HG03342 (cell line): ENCODE measurements at regions not wholly inside any gene's neighbourhood (a gene's known extent, or its start where the extent isn't known, plus 50 kb on each side); places are given as distances from the start of the nearest gene placed in this dataset.
"Not testable (repeated sequence)": the region's sequence is repeated elsewhere in the genome, so short reads cannot be mapped to it uniquely, and the experiment has no call there.

Source experiments
- ATAC-seq: cut with Tn5 transposase; IDR thresholded peaks from one replicate; pipeline ENCODE4 v1.9.1; 2021; ENCODE audit warnings: mild to moderate bottlenecking, moderate library complexity; ENCODE audit not compliant: unreplicated experiment

DNA sequence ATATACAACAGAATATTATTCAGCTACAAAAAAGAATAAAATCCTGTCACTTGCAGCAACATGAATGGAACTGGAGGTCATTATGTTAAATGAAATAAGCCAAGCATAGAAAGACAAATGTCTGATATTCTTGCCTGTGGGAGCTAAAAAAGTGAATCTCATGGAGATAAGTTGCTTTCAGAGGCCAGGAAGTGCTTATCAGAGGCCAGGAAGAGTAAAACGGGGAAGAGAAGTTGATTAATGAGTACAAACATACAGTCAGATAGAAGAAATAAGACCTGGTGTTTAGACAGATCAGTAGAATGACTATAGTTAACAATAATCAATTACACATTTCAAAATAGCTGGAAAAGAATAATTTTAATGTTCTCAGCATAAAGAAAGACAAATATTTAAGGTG, 54.4 kb upstream of the CPHXL start:
- ATAC-seq: no peak

DNA sequence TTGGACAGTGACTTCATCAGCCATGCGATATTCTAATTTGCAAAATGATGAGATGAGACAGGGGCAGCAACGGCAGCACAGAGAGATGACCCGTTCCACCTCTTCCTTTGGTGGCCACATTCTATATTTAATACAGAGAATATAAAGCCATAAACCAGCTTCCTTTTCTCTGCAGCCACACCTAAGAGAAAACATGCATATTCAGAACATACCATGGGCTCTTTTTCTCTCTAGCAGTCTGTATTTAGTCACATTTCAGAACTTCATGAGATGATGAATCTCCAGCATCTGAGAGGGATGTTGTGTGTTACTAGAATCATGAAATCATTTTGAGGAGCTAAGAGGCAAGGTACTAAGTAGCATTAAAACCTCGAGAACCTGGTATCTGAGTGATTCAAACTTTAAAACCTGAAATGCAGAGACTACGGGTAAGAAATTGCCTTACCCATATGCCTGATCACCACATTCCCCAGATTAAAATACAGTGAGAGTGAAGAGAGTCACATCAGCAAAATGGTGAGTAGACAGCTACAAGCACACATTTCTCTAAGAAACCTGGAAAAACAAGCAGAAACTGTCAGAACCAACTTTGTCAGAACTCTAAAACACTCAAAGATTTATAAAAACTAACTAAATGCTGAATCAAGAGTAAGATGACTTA, 55.5 kb upstream of the CPHXL start:
- ATAC-seq: no peak

- ATAC-seq: peak; percentile 55
Observed at GRCh38 chr16:75787440-75787839, 61.1 kb upstream of the CPHXL start.

- ATAC-seq: peak; percentile 67
Observed at GRCh38 chr16:75789237-75789636, 62.9 kb upstream of the CPHXL start.

- ATAC-seq: no peak
Observed at GRCh38 chr16:75792771-75793492, 66.6 kb upstream of the CPHXL start.

GRCh38 chr16:75793641-75794040, 67.4 kb upstream of the CPHXL start:
- no peak for ATAC-seq

DNA sequence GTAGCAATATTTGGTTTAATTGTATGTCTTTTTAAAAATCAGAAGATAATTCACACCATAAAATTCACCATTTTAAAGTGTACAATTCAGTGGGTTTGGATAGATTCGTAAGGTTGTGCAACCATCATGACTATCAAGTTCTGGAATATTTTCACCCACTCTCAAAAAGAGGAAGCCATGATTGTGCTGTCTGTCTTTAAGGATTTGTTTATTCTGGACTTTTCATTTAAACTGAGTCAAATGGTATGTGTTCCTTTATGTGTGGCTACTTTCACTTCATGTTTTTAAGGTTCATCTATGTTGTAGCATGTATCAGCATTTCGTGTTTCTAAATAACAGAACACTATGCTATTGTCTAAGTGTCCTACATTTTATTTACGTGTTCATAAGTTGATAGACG, 68.1 kb upstream of the CPHXL start:
- peak; percentile 50 for ATAC-seq

DNA sequence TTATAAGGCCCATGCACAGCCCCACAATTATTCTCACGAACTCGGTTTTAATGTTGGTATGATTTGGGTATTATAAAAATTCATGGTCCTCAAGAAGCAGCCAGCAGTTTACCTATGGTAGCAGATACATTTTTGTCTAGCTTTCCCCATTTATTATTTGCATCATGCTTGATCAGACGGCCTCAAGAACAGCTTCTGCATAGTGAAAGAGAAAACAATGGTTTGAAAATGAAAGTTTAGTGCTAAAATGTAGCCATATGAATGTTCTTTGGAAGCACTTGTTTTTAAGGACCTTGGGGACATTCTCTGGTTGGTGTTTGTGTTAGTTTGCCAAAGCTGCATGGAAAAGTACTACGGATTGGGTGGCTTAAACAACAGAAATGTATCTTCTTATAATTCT, 72.4 kb upstream of the CPHXL start:
- ATAC-seq: peak; percentile 57

- no peak for ATAC-seq
Observed at GRCh38 chr16:75801307-75801706, 75.0 kb upstream of the CPHXL start.

GRCh38 chr16:75803753-75804152, 77.5 kb upstream of the CPHXL start:
- ATAC-seq: no peak

GRCh38 chr16:75804368-75804767, 78.1 kb upstream of the CPHXL start:
- ATAC-seq: no peak

GRCh38 chr16:75805946-75806345, 79.7 kb upstream of the CPHXL start:
- ATAC-seq: no peak

DNA sequence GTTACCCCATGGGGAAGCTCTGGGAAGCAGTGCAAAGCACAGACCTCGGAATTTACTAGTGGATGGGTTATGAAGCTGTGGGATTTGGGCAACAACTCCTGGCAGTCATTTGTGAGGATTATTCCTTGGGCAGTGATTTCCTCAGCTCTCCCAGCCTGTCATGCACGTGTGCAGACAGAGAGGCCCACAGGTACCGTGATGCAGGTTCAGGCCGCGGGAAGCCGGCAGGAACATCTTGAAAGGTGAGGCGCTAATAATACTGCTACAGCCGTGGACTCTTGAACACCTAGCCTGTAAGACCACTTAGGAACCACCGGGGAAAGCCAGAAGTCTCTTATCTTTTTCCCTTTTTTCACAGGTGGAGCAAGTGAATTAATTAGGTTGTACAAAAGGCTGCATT, 80.2 kb upstream of the CPHXL start:
- no peak for ATAC-seq

- no peak for ATAC-seq
Observed at GRCh38 chr16:75810342-75810741, 84.1 kb upstream of the CPHXL start.

DNA sequence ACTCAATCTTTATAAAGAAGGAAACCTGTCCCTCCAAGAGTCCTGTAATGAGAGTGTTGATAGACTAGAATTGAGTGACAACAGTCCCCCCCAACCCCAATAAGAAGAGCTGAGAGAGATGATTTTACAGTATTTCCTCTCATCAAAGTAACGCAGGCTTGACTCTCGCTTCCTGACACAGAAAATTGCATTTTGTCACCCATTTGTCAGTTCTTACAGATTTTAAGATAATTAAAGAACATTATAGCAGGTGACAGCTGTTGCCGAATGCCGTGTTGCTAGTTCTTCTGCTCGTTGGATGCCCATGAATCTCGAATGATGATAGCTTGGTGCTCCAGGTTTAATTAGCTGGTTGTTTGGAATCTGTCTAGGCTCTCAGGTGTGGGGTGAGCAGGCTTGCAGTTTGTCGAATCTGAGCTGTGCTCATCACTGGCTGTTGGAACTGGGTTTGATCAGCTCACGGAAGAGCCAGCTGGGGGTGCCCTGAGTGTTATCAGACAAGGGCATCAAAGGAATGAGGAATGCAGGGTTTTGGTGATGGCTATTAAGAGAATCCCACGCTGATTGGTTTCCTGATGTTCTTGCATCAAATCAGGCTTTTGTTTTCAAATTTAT, 84.8 kb upstream of the CPHXL start:
- ATAC-seq: no peak

GRCh38 chr16:75818491-75818890, 92.2 kb upstream of the CPHXL start:
- ATAC-seq: no peak

DNA sequence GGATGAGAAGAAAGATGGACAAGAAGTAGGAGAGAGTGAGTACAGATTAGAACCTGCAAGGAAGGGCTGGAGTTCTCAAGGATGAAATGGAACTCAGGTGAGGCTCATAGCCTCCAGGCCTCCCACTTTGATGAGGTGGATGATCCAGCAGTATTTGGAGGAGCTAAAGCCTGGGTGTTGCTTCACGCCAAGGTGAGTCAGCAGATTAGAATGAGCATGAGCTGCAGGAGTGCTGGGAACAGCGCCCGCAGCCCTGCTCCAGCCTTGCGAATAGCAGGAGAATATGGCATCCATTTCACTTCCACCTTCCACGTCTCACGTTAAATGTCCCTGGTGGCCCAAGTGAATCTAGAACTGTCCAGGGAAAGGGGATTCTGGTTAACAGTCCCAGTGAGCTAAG, 94.4 kb upstream of the CPHXL start:
- ATAC-seq: no peak

- no peak for ATAC-seq
Observed at GRCh38 chr16:75821117-75821516, 94.8 kb upstream of the CPHXL start.

- not testable (repeated sequence) for ATAC-seq
Observed at GRCh38 chr16:75825750-75826149, 99.5 kb upstream of the CPHXL start.

DNA sequence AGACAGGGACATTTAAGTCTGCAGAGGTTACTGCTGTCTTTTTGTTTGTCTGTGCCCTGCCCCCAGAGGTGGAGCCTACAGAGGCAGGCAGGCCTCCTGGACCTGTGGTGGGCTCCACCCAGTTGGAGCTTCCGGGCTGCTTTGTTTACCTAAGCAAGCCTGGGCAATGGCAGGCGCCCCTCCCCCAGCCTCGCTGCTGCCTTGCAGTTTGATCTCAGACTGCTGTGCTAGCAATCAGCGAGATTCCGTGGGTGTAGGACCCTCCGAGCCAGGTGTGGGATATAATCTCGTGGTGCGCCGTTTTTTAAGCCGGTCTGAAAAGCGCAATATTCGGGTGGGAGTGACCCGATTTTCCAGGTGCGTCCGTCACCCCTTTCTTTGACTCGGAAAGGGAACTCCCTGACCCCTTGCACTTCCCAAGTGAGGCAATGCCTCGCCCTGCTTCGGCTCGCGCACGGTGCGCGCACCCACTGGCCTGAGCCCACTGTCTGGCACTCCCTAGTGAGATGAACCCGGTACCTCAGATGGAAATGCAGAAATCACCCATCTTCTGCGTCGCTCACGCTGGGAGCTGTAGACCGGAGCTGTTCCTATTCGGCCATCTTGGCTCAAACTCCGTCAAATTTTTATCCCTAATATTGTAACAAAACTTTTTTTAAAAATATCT, 101.2 kb upstream of the CPHXL start:
- not testable (repeated sequence) for ATAC-seq

DNA sequence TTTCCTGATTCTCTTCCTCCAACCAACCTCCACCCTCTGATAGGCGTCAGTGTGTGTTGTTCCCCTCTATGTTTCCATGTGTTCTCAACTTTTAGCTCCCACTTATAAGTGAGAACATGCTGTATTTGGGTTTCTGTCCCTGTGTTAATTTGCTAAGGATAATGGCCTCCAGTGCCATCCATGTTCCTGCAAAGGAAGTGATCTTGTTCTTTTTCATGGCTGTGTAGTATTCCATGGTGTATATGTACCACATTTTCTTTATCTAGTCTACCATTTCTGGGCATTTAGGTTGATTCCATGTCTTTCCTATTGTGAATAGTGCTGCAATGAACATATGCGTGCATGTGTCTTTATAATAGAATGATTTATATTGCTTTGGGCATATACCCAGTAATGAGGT, 107.1 kb upstream of the CPHXL start:
- ATAC-seq: not testable (repeated sequence)
